ENCODE measurements at regions not wholly inside any gene's neighbourhood (a gene's known extent, or its start where the extent isn't known, plus 50 kb on each side); places are given as distances from the start of the nearest gene placed in this dataset.

GRCh38 chr12:115235880-115236279, 551.9 kb upstream of the TBX3 start:
- Mint-ChIP-seq H3K27ac (ENCODE audit: unreplicated experiment) (no peak overlapping the region), H3K36me3 (ENCODE audit: insufficient read depth, unreplicated experiment) (no peaks in the 10 kb centered on the region), H3K4me3 (ENCODE audit: low read depth, unreplicated experiment) (no peak overlapping the region), H3K4me1 (ENCODE audit: low read depth, unreplicated experiment) (no peaks in the 10 kb centered on the region), H3K9me3 (ENCODE audit: low read depth, unreplicated experiment) (peaks cover 29% of the 10 kb centered on the region), H3K27me3 (ENCODE audit: unreplicated experiment) (no peaks in the 10 kb centered on the region)
- BruUV-seq (replicated peaks) = no TSS peak
- DNase-seq = no peak
- TF ChIP-seq, protein P1, sequence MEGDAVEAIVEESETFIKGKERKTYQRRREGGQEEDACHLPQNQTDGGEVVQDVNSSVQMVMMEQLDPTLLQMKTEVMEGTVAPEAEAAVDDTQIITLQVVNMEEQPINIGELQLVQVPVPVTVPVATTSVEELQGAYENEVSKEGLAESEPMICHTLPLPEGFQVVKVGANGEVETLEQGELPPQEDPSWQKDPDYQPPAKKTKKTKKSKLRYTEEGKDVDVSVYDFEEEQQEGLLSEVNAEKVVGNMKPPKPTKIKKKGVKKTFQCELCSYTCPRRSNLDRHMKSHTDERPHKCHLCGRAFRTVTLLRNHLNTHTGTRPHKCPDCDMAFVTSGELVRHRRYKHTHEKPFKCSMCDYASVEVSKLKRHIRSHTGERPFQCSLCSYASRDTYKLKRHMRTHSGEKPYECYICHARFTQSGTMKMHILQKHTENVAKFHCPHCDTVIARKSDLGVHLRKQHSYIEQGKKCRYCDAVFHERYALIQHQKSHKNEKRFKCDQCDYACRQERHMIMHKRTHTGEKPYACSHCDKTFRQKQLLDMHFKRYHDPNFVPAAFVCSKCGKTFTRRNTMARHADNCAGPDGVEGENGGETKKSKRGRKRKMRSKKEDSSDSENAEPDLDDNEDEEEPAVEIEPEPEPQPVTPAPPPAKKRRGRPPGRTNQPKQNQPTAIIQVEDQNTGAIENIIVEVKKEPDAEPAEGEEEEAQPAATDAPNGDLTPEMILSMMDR (IDR thresholded peaks at IDR 0.05; ENCODE audit: unreplicated experiment) = no peak
- intact Hi-C loops (cut with micrococcal nuclease; ENCODE audit: unreplicated experiment) = no loop called here
- CTCF ChIA-PET = no interaction called here

GRCh38 chr12:115233891-115234543, 550.0 kb upstream of the TBX3 start:
- Mint-ChIP-seq H3K9me3 (ENCODE audit: low read depth, unreplicated experiment) (peaks cover 21% of the 10 kb centered on the region), H3K36me3 (ENCODE audit: insufficient read depth, unreplicated experiment) (no peaks in the 10 kb centered on the region), H3K4me3 (ENCODE audit: low read depth, unreplicated experiment) (no peak overlapping the region), H3K27ac (ENCODE audit: unreplicated experiment) (no peak overlapping the region), H3K27me3 (ENCODE audit: unreplicated experiment) (no peaks in the 10 kb centered on the region), H3K4me1 (ENCODE audit: low read depth, unreplicated experiment) (no peaks in the 10 kb centered on the region)
- CTCF ChIA-PET = interaction anchor here (0.7 kb wide), 1 partner anchor 1227 kb away, joined by 4 read pairs; no protein-coding TSS in a partner anchor
- DNase-seq = no peak
- no TSS peak for BruUV-seq (replicated peaks)
- intact Hi-C loops (cut with micrococcal nuclease; ENCODE audit: unreplicated experiment) = no loop called here
- TF ChIP-seq, protein P1 (IDR thresholded peaks at IDR 0.05; ENCODE audit: unreplicated experiment) = no peak

- intact Hi-C loops (cut with micrococcal nuclease; ENCODE audit: unreplicated experiment) = no loop called here
- BruUV-seq (replicated peaks) = no TSS peak
- H3K9me3 Mint-ChIP-seq (ENCODE audit: low read depth, unreplicated experiment) = peaks cover 18% of the 10 kb centered on the region
- DNase-seq = no peak
- H3K4me3 Mint-ChIP-seq (ENCODE audit: low read depth, unreplicated experiment) = no peak overlapping the region
- H3K27ac Mint-ChIP-seq (ENCODE audit: unreplicated experiment) = no peak overlapping the region
- no peaks in the 10 kb centered on the region for H3K36me3 Mint-ChIP-seq (ENCODE audit: insufficient read depth, unreplicated experiment)
- TF ChIP-seq, protein P1 (IDR thresholded peaks at IDR 0.05; ENCODE audit: unreplicated experiment) = no peak
- H3K4me1 Mint-ChIP-seq (ENCODE audit: low read depth, unreplicated experiment) = no peaks in the 10 kb centered on the region
- CTCF ChIA-PET = no interaction called here
- H3K27me3 Mint-ChIP-seq (ENCODE audit: unreplicated experiment) = no peaks in the 10 kb centered on the region
These were observed 548.6 kb upstream of the TBX3 start for GRCh38 chr12:115232455-115233156.

- CTCF ChIA-PET = no interaction called here
- Mint-ChIP-seq H3K27ac (ENCODE audit: unreplicated experiment) (no peak overlapping the region), H3K4me1 (ENCODE audit: low read depth, unreplicated experiment) (no peaks in the 10 kb centered on the region), H3K4me3 (ENCODE audit: low read depth, unreplicated experiment) (no peak overlapping the region), H3K9me3 (ENCODE audit: low read depth, unreplicated experiment) (peaks cover 12% of the 10 kb centered on the region), H3K36me3 (ENCODE audit: insufficient read depth, unreplicated experiment) (no peaks in the 10 kb centered on the region), H3K27me3 (ENCODE audit: unreplicated experiment) (no peaks in the 10 kb centered on the region)
- TF ChIP-seq, protein P1 (IDR thresholded peaks at IDR 0.05; ENCODE audit: unreplicated experiment) = no peak
- BruUV-seq (replicated peaks) = no TSS peak
- DNase-seq = no peak
- intact Hi-C loops (cut with micrococcal nuclease; ENCODE audit: unreplicated experiment) = no loop called here
These were observed 546.6 kb upstream of the TBX3 start for GRCh38 chr12:115230606-115231005.

Measured in Calu3 (cell line).